Spleen (tissue), 7 donors: ENCODE measurements at regions not wholly inside any gene's neighbourhood (a gene's known extent, or its start where the extent isn't known, plus 50 kb on each side); places are given as distances from the start of the nearest gene placed in this dataset.

Source experiments
- POLR2A ChIP-seq, 3 donors: fragments of 450-650 bp; IDR thresholded peaks; one replicate each; pipeline ENCODE4 v1.5.1; 2017; ENCODE audit warnings: antibody characterized with exemption in 3 of 3, mild to moderate bottlenecking in 1 of 3
- TF ChIP-seq, protein P1 (sequence below), 11 experiments: fragments of 200-600 bp in 7 of 11; fragments of 450-650 bp in 4 of 11; sonication (generic) in 4 of 11; IDR thresholded peaks in 8 of 11; conservative IDR thresholded peaks in 3 of 11; 1 replicate in 7 of 11; 2 replicates in 4 of 11; pipeline versions ENCODE4 v1.4.0 to v1.8.0; 2016 to 2021; ENCODE audit warnings: antibody characterized with exemption in 11 of 11, inconsistent platforms in 4 of 11, mild to moderate bottlenecking in 1 of 11
- donor health status: DM: no; HTN: no; CAD: no; lungs with moderate emphysema.
- donor health status: DM: no; HTN: no; CAD: no.
- donor health status: DM: no; HTN: no; CAD: no.

- no peak for TF ChIP-seq POLR2A (IDR thresholded peaks at IDR 0.05)
- TF ChIP-seq, protein P1, sequence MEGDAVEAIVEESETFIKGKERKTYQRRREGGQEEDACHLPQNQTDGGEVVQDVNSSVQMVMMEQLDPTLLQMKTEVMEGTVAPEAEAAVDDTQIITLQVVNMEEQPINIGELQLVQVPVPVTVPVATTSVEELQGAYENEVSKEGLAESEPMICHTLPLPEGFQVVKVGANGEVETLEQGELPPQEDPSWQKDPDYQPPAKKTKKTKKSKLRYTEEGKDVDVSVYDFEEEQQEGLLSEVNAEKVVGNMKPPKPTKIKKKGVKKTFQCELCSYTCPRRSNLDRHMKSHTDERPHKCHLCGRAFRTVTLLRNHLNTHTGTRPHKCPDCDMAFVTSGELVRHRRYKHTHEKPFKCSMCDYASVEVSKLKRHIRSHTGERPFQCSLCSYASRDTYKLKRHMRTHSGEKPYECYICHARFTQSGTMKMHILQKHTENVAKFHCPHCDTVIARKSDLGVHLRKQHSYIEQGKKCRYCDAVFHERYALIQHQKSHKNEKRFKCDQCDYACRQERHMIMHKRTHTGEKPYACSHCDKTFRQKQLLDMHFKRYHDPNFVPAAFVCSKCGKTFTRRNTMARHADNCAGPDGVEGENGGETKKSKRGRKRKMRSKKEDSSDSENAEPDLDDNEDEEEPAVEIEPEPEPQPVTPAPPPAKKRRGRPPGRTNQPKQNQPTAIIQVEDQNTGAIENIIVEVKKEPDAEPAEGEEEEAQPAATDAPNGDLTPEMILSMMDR (IDR thresholded peaks at IDR 0.05 in 8 of 11, conservative IDR thresholded peaks at IDR 0.05 in 3 of 11), result no peak
These were observed 67.2 kb upstream of the CCSER1 start for GRCh38 chr4:90060039-90060438.
